ENCODE measurements at regions not wholly inside any gene's neighbourhood (a gene's known extent, or its start where the extent isn't known, plus 50 kb on each side); places are given as distances from the start of the nearest gene placed in this dataset.

DNA sequence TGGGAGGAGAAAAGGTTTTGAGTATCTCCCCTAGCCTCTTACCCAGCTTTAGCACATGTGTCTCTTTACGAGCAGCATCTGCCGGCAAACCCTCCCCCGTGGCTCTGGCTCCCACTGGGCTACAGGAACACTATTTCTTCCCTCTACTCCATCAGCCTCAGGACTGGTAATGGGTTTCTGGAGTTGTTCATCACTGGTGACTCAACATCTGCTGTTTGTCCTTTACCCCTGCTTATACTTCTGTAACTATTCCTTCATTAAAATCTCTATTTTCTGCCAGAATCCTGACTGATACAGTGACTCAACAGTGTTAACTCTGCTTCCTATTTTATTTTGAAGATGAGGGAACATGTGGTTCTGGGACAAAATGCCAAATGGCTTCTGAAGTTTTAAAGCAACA, 437.3 kb upstream of the HTR2A start:
- H3K4me1 ChIP-seq: no peaks in the 10 kb centered on the region
- 74% methylated on average over 3 of the region's 3 CpGs for WGBS, 2 donors
- H3K36me3 ChIP-seq: no peaks in the 10 kb centered on the region
- peak overlapping the region in 2 of 4 donors; percentile 25 to 43 for H3K27ac ChIP-seq
- intact Hi-C loops (cut with DNase I): no loop called here
- no peak overlapping the region for H3K4me3 ChIP-seq
- TF ChIP-seq, protein P1, sequence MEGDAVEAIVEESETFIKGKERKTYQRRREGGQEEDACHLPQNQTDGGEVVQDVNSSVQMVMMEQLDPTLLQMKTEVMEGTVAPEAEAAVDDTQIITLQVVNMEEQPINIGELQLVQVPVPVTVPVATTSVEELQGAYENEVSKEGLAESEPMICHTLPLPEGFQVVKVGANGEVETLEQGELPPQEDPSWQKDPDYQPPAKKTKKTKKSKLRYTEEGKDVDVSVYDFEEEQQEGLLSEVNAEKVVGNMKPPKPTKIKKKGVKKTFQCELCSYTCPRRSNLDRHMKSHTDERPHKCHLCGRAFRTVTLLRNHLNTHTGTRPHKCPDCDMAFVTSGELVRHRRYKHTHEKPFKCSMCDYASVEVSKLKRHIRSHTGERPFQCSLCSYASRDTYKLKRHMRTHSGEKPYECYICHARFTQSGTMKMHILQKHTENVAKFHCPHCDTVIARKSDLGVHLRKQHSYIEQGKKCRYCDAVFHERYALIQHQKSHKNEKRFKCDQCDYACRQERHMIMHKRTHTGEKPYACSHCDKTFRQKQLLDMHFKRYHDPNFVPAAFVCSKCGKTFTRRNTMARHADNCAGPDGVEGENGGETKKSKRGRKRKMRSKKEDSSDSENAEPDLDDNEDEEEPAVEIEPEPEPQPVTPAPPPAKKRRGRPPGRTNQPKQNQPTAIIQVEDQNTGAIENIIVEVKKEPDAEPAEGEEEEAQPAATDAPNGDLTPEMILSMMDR (IDR thresholded peaks at IDR 0.05): no peak
- TF ChIP-seq POLR2A (IDR thresholded peaks at IDR 0.05): no peak
- no peaks in the 10 kb centered on the region for H3K9me3 ChIP-seq
- no peaks in the 10 kb centered on the region for H3K27me3 ChIP-seq
- DNase-seq: no peak

DNA sequence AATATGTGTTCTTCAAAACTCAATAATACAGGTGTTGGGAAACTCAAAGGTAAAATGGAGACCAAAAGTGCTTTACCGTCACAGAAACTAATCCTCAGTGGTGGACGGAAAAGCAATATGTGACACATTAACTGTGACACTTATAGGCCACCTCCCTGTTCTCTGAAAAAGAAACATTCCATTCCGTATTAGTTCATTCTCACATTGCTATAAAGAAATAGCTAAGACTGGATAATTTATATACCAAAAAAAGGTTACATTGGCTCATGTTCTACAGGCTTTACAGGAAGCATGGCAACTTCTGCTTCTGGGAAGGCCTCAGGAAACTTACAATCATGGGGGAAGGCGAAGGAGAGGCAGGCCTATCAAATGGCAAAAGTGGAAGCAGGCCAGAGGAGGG, 435.3 kb upstream of the HTR2A start:
- peak overlapping the region in 1 of 4 donors; percentile 45 for H3K27ac ChIP-seq
- H3K9me3 ChIP-seq: no peaks in the 10 kb centered on the region
- intact Hi-C loops (cut with DNase I): no loop called here
- WGBS, 2 donors: 74 to 91% methylated on average over 4 of the region's 4 CpGs
- no peak for DNase-seq
- no peaks in the 10 kb centered on the region for H3K36me3 ChIP-seq
- no peaks in the 10 kb centered on the region for H3K4me1 ChIP-seq
- H3K27me3 ChIP-seq: no peaks in the 10 kb centered on the region
- no peak overlapping the region for H3K4me3 ChIP-seq
- TF ChIP-seq POLR2A (IDR thresholded peaks at IDR 0.05): no peak
- TF ChIP-seq, protein P1 (IDR thresholded peaks at IDR 0.05): no peak

DNA sequence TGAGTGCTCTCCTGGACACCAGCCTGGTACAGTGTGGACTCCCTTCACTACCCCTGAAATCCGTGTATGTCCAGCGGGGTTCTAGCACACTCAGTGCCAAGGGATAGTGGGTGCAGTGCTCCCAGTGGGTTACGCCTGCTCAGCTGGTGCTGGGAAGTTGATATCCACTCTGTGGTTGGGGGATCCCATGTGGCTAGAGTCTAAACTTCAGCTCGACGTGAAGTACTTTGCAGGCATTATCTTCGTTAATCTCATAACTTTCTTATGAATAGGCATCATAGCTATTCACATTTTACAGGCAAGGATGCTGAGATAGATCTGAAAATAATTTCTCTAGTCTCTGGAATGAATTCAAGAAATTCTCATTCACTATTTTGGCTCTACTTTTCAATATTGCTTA, 433.2 kb upstream of the HTR2A start:
- TF ChIP-seq, protein P1 (IDR thresholded peaks at IDR 0.05): no peak
- no peak for TF ChIP-seq POLR2A (IDR thresholded peaks at IDR 0.05)
- no peak overlapping the region for H3K4me3 ChIP-seq
- H3K9me3 ChIP-seq: no peaks in the 10 kb centered on the region
- intact Hi-C loops (cut with DNase I): no loop called here
- 70 to 86% methylated on average over 6 of the region's 6 CpGs for WGBS, 2 donors
- no peaks in the 10 kb centered on the region for H3K36me3 ChIP-seq
- no peak for DNase-seq
- H3K27me3 ChIP-seq: no peaks in the 10 kb centered on the region
- no peak overlapping the region for H3K27ac ChIP-seq
- no peaks in the 10 kb centered on the region for H3K4me1 ChIP-seq

- no peak overlapping the region for H3K4me3 ChIP-seq
- DNase-seq: no peak
- intact Hi-C loops (cut with DNase I): no loop called here
- no peaks in the 10 kb centered on the region for H3K36me3 ChIP-seq
- TF ChIP-seq POLR2A (IDR thresholded peaks at IDR 0.05): no peak
- TF ChIP-seq, protein P1 (IDR thresholded peaks at IDR 0.05): no peak
- H3K9me3 ChIP-seq: no peaks in the 10 kb centered on the region
- no peaks in the 10 kb centered on the region for H3K4me1 ChIP-seq
- H3K27ac ChIP-seq: no peak overlapping the region
- H3K27me3 ChIP-seq: no peaks in the 10 kb centered on the region
- 64 to 69% methylated on average over 1 of the region's 1 CpG for WGBS, 2 donors
Observed at GRCh38 chr13:47327861-47328260, 431.0 kb upstream of the HTR2A start.

GRCh38 chr13:47326061-47326460, 429.2 kb upstream of the HTR2A start:
- Histone ChIP-seq H3K4me1 (no peaks in the 10 kb centered on the region), H3K36me3 (no peaks in the 10 kb centered on the region), H3K27ac (no peak overlapping the region), H3K9me3 (no peaks in the 10 kb centered on the region), H3K4me3 (no peak overlapping the region), H3K27me3 (no peaks in the 10 kb centered on the region)
- WGBS, 2 donors: 41 to 57% methylated on average over 2 of the region's 2 CpGs
- no peak for TF ChIP-seq POLR2A (IDR thresholded peaks at IDR 0.05)
- TF ChIP-seq, protein P1 (IDR thresholded peaks at IDR 0.05): no peak
- no peak for DNase-seq
- intact Hi-C loops (cut with DNase I): no loop called here
